Lower lobe of right lung (tissue), 2 donors: ENCODE measurements at regions not wholly inside any gene's neighbourhood (a gene's known extent, or its start where the extent isn't known, plus 50 kb on each side); places are given as distances from the start of the nearest gene placed in this dataset.

Experiments
- ATAC-seq, 2 donors: fragments of 200-7000 bp; cut with Tn5 transposase; one replicate each; pipeline ENCODE4 v1.9.1; 2020 to 2022; ENCODE audit warnings: mild to moderate bottlenecking in 2 of 2, moderate library complexity in 2 of 2
- DNase-seq: peaks from one replicate; pipeline ENCODE4 v3.0.0-alpha.2; 2020
- H3K27ac ChIP-seq: fragments of 200-600 bp; one replicate; pipeline ENCODE4 v1.8.0; 2022
- H3K27me3 ChIP-seq: fragments of 200-600 bp; one replicate; pipeline ENCODE4 v1.8.0; 2022; ENCODE audit warnings: low read depth
- H3K36me3 ChIP-seq: fragments of 200-600 bp; one replicate; pipeline ENCODE4 v1.8.0; 2022; ENCODE audit warnings: mild to moderate bottlenecking
- H3K4me1 ChIP-seq: fragments of 200-600 bp; one replicate; pipeline ENCODE4 v1.8.0; 2022
- H3K4me3 ChIP-seq: fragments of 200-600 bp; one replicate; pipeline ENCODE4 v1.8.0; 2022; ENCODE audit warnings: mild to moderate bottlenecking
- H3K9me3 ChIP-seq: fragments of 200-600 bp; one replicate; pipeline ENCODE4 v1.8.0; 2022
- CTCF ChIP-seq: fragments of 200-600 bp; IDR thresholded peaks from one replicate; pipeline ENCODE4 v1.8.0; 2022; ENCODE audit warnings: antibody characterized with exemption, mild to moderate bottlenecking
- intact Hi-C: fragments of 100-400 bp; cut with DNase I; formaldehyde crosslinking; loops from one replicate; pipeline ENCODE4 v1.11.0; 2022
- donor health status: DM: no; HTN: yes; CAD: no; lungs with severe emphysema.

- intact Hi-C loops = no loop called here
Observed at GRCh38 chr2:4951368-4951767, 740.8 kb upstream of the SOX11 start.

GRCh38 chr2:4959219-4959618 lies 733.0 kb upstream of the SOX11 start:
- H3K9me3 ChIP-seq = no peaks in the 10 kb centered on the region
- no peaks in the 10 kb centered on the region for H3K36me3 ChIP-seq
- H3K4me1 ChIP-seq = no peaks in the 10 kb centered on the region
- DNase-seq = no peak
- no peak overlapping the region for H3K4me3 ChIP-seq
- no peaks in the 10 kb centered on the region for H3K27me3 ChIP-seq
- intact Hi-C loops = no loop called here
- ATAC-seq = no peak
- no peak overlapping the region for H3K27ac ChIP-seq
- no peak for TF ChIP-seq CTCF

More at GRCh38 chr2:4951368-4951767, 740.8 kb upstream of the SOX11 start:
- H3K27me3 ChIP-seq = no peaks in the 10 kb centered on the region
- no peaks in the 10 kb centered on the region for H3K36me3 ChIP-seq
- no peak for ATAC-seq
- H3K9me3 ChIP-seq = no peaks in the 10 kb centered on the region
- no peak overlapping the region for H3K27ac ChIP-seq
- no peak for DNase-seq
- H3K4me3 ChIP-seq = no peak overlapping the region
- TF ChIP-seq CTCF = no peak
- H3K4me1 ChIP-seq = no peaks in the 10 kb centered on the region

- no peaks in the 10 kb centered on the region for H3K9me3 ChIP-seq
- ATAC-seq = no peak
- H3K4me1 ChIP-seq = no peaks in the 10 kb centered on the region
- no peak overlapping the region for H3K27ac ChIP-seq
- no peak for DNase-seq
- H3K4me3 ChIP-seq = no peak overlapping the region
- H3K36me3 ChIP-seq = no peaks in the 10 kb centered on the region
- H3K27me3 ChIP-seq = no peaks in the 10 kb centered on the region
- intact Hi-C loops = no loop called here
- no peak for TF ChIP-seq CTCF
Observed at GRCh38 chr2:4962419-4962818, 729.8 kb upstream of the SOX11 start.

GRCh38 chr2:4963106-4963505 lies 729.1 kb upstream of the SOX11 start:
- intact Hi-C loops = no loop called here
- no peak for DNase-seq
- H3K4me3 ChIP-seq = no peak overlapping the region
- no peaks in the 10 kb centered on the region for H3K36me3 ChIP-seq
- ATAC-seq = no peak
- no peak for TF ChIP-seq CTCF
- H3K4me1 ChIP-seq = no peaks in the 10 kb centered on the region
- no peaks in the 10 kb centered on the region for H3K9me3 ChIP-seq
- no peaks in the 10 kb centered on the region for H3K27me3 ChIP-seq
- no peak overlapping the region for H3K27ac ChIP-seq

- Histone ChIP-seq H3K27ac (no peak overlapping the region), H3K4me3 (no peak overlapping the region)
Observed at GRCh38 chr2:4964001-4964540, 728.1 kb upstream of the SOX11 start.

More at GRCh38 chr2:4964001-4964540, 728.1 kb upstream of the SOX11 start:
- TF ChIP-seq CTCF = no peak
- no peaks in the 10 kb centered on the region for H3K36me3 ChIP-seq
- ATAC-seq (no peak), DNase-seq (no peak)
- H3K9me3 ChIP-seq = no peaks in the 10 kb centered on the region
- intact Hi-C loops = no loop called here
- H3K4me1 ChIP-seq = no peaks in the 10 kb centered on the region
- no peaks in the 10 kb centered on the region for H3K27me3 ChIP-seq
